PC-3 (cell line): ENCODE measurements at regions not wholly inside any gene's neighbourhood (a gene's known extent, or its start where the extent isn't known, plus 50 kb on each side); places are given as distances from the start of the nearest gene placed in this dataset.

Experiments used
- ATAC-seq: fragments of 200-7000 bp; cut with Tn5 transposase; 2 replicates; pipeline ENCODE4 v1.9.1; 2020; ENCODE audit warnings: mild to moderate bottlenecking, moderate library complexity
- BruUV-seq: library from RNA; stranded (reverse); fragments of 400-500 nt; replicated peaks from 2 replicates; lab custom pipeline; 2021; lab: Mats Ljungman, UMichigan
- CTCF ChIA-PET: fragments of 300-600 bp; sonication (Branson Sonifier 250); formaldehyde crosslinking; loops from one replicate; lab custom pipeline; 2022; ENCODE audit warnings: antibody characterized with exemption; lab: Charles Lee
- POLR2A ChIA-PET: fragments of 300-600 bp; sonication (Branson Sonifier 250); formaldehyde crosslinking; loops from one replicate; lab custom pipeline; 2022; ENCODE audit warnings: antibody characterized with exemption; ENCODE audit not compliant: unreplicated experiment; lab: Charles Lee
- DNase-seq: peaks from one replicate; pipeline ENCODE4 v3.0.0-alpha.2; 2015
- H2AFZ ChIP-seq: fragments of 300-600 bp; sonication (generic); 2 replicates; pipeline ENCODE4 v1.6.0; 2016; ENCODE audit warnings: antibody characterized with exemption, low read length
- H3F3A ChIP-seq: fragments of 300-600 bp; sonication (generic); one replicate; pipeline ENCODE4 v1.6.0; 2017; ENCODE audit warnings: antibody characterized with exemption, low read length, control low read depth, mild to moderate bottlenecking; ENCODE audit not compliant: unreplicated experiment
- H3K27ac ChIP-seq: fragments of 300-600 bp; sonication (generic); 2 replicates; pipeline ENCODE4 v1.5.1; 2016; ENCODE audit warnings: mild to moderate bottlenecking, low read length
- H3K27me3 ChIP-seq: fragments of 300-600 bp; sonication (generic); 2 replicates; pipeline ENCODE4 v1.6.1; 2016; ENCODE audit warnings: low read length, mixed read lengths
- H3K36me3 ChIP-seq: fragments of 300-600 bp; sonication (generic); 2 replicates; pipeline ENCODE4 v1.6.1; 2016; ENCODE audit warnings: low read depth, mixed run types, low read length, mixed read lengths
- H3K4me1 ChIP-seq: fragments of 300-600 bp; sonication (generic); 2 replicates; pipeline ENCODE4 v1.5.1; 2016; ENCODE audit warnings: low read length; ENCODE audit not compliant: insufficient read depth
- H3K4me2 ChIP-seq: fragments of 300-600 bp; sonication (generic); 2 replicates; pipeline ENCODE4 v1.6.0; 2016; ENCODE audit warnings: low read length
- H3K4me3 ChIP-seq: fragments of 300-600 bp; sonication (generic); 2 replicates; pipeline ENCODE4 v1.5.1; 2016; ENCODE audit warnings: mild to moderate bottlenecking, low read length, mixed read lengths
- H3K79me2 ChIP-seq: fragments of 300-600 bp; sonication (generic); 2 replicates; pipeline ENCODE4 v1.6.1; 2017; ENCODE audit warnings: low read length, mixed read lengths
- H3K9ac ChIP-seq: fragments of 300-600 bp; sonication (generic); 2 replicates; pipeline ENCODE4 v1.6.0; 2016; ENCODE audit warnings: mild to moderate bottlenecking, low read length
- H3K9me2 ChIP-seq: fragments of 300-600 bp; sonication (generic); replicated peaks from 2 replicates; pipeline ENCODE4 v1.6.1; 2016; ENCODE audit warnings: mixed run types, low read length, mixed read lengths
- H3K9me3 ChIP-seq: fragments of 300-600 bp; sonication (generic); 2 replicates; pipeline ENCODE4 v1.6.1; 2016; ENCODE audit warnings: low read length, mixed read lengths
- H4K20me1 ChIP-seq: fragments of 300-600 bp; sonication (generic); 2 replicates; pipeline ENCODE4 v1.6.1; 2016; ENCODE audit warnings: low read length, mixed read lengths
- EZH2 ChIP-seq: fragments of 300-600 bp; sonication (generic); IDR thresholded peaks from one replicate; pipeline ENCODE4 v1.6.1; 2017; ENCODE audit warnings: antibody characterized with exemption, mild to moderate bottlenecking, low read length; ENCODE audit not compliant: unreplicated experiment
- EZH2phosphoT487 ChIP-seq: fragments of 300-600 bp; sonication (generic); IDR thresholded peaks from 2 replicates; pipeline ENCODE4 v1.6.1; 2018; ENCODE audit warnings: mild to moderate bottlenecking, antibody characterized with exemption, low read length, borderline replicate concordance
- intact Hi-C: fragments of 100-400 bp; cut with micrococcal nuclease; formaldehyde crosslinking; loops from 2 replicates; pipeline ENCODE4 v1.9.0; 2023
- TF ChIP-seq, protein P1 (sequence below): fragments of 300-600 bp; sonication (generic); conservative IDR thresholded peaks from 2 replicates; pipeline ENCODE4 v1.5.1; 2017; ENCODE audit warnings: antibody characterized with exemption, low read depth, mild to moderate bottlenecking, low read length

DNA sequence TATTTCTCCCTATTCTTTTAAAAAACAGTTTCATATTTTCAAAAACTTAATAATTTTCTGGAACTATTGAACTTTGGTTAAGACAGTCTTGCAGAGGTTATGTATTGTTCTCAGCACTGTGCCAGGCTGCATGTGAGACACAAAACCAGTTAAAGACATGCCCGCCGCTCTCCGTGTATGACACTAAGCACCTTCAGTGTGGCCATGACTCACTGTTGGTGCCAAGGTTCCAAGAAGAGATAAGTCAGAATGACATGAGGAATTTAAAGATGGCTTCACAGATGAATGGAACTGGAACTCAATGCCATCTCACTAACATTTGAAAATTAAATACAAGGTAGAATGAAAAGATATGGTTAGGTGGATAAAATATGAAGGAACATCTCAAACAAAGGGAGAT is 525.5 kb upstream of the ZFP42 start:
- no peaks in the 10 kb centered on the region for H3K9me2 ChIP-seq
- intact Hi-C loops: loop anchor here (10.0 kb wide), 1 partner anchor 535 kb away; no protein-coding TSS in a partner anchor
- no TSS peak for BruUV-seq

DNA sequence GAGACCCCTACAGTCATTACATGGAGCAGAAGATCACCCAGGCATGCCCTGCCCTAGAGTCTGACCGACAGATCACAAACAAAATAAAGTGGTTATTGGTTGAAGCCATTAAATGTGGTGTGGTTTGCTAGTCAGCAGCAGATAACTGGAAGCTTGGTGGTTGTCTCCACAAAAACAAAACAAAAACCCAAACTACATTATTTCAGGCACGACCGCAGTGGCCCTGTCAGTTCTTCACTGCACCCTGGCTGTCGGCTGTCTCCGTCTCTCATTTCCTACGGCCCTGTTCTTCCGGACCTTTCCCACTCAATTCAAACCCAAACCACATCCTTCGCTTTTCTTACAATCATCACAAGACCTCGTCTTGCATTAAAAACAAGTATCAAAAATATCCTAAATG is 521.3 kb upstream of the ZFP42 start:
- Histone ChIP-seq H3K27ac (no peak overlapping the region), H3K9ac (no peak overlapping the region), H3F3A (peaks cover 4% of the 10 kb centered on the region), H3K27me3 (no peaks in the 10 kb centered on the region), H3K36me3 (no peaks in the 10 kb centered on the region), H3K9me3 (no peaks in the 10 kb centered on the region), H3K4me2 (no peak overlapping the region), H3K4me1 (peaks cover 13% of the 10 kb centered on the region), H3K79me2 (no peaks in the 10 kb centered on the region), H3K4me3 (no peak overlapping the region), H3K9me2 (no peaks in the 10 kb centered on the region), H4K20me1 (no peaks in the 10 kb centered on the region), H2AFZ (no peak overlapping the region)
- BruUV-seq: no TSS peak
- DNase-seq: no peak
- POLR2A ChIA-PET: no interaction called here
- CTCF ChIA-PET: no interaction called here
- TF ChIP-seq EZH2phosphoT487 (no peak), EZH2 (no peak)
- TF ChIP-seq, protein P1, sequence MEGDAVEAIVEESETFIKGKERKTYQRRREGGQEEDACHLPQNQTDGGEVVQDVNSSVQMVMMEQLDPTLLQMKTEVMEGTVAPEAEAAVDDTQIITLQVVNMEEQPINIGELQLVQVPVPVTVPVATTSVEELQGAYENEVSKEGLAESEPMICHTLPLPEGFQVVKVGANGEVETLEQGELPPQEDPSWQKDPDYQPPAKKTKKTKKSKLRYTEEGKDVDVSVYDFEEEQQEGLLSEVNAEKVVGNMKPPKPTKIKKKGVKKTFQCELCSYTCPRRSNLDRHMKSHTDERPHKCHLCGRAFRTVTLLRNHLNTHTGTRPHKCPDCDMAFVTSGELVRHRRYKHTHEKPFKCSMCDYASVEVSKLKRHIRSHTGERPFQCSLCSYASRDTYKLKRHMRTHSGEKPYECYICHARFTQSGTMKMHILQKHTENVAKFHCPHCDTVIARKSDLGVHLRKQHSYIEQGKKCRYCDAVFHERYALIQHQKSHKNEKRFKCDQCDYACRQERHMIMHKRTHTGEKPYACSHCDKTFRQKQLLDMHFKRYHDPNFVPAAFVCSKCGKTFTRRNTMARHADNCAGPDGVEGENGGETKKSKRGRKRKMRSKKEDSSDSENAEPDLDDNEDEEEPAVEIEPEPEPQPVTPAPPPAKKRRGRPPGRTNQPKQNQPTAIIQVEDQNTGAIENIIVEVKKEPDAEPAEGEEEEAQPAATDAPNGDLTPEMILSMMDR: no peak
- intact Hi-C loops: loop anchor here (10.0 kb wide), 1 partner anchor 539 kb away; no protein-coding TSS in a partner anchor
- no peak for ATAC-seq

More for the DNA sequence above, 525.5 kb upstream of the ZFP42 start:
- Histone ChIP-seq H2AFZ (no peak overlapping the region), H3K79me2 (no peaks in the 10 kb centered on the region), H3K4me2 (no peak overlapping the region), H3K4me3 (no peak overlapping the region), H3K9me3 (no peaks in the 10 kb centered on the region), H3K9ac (no peak overlapping the region), H3K36me3 (no peaks in the 10 kb centered on the region), H4K20me1 (no peaks in the 10 kb centered on the region), H3K4me1 (no peaks in the 10 kb centered on the region), H3F3A (no peaks in the 10 kb centered on the region), H3K27me3 (no peaks in the 10 kb centered on the region), H3K27ac (no peak overlapping the region)
- ChIA-PET POLR2A (no interaction called here), CTCF (no interaction called here)
- TF ChIP-seq EZH2 (no peak), EZH2phosphoT487 (no peak)
- TF ChIP-seq, protein P1: no peak
- no peak for DNase-seq
- no peak for ATAC-seq

DNA sequence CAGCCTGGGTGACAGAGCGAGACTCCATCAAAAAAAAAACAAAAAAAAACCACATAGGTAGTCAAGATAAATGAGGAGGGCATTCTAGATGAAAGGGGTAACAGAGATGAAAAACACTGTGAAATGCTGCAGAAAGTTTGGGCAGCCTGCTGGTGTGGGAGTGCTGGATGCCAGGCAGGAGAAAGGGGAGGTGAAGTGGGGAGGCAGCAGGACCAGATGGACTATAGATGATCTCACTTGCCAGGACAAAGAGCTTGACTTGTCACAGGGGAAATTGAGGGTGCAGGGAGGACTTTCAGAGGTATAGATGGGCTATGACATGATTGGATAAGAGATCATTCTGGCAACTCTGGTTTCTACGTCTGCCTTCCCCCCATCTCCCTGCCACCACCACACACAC is 519.7 kb upstream of the ZFP42 start:
- DNase-seq (no peak), ATAC-seq (no peak)
- Histone ChIP-seq H3K4me1 (peaks cover 29% of the 10 kb centered on the region), H3K9ac (no peak overlapping the region), H3K79me2 (no peaks in the 10 kb centered on the region), H3K4me3 (no peak overlapping the region), H3K9me3 (no peaks in the 10 kb centered on the region), H3K27ac (no peak overlapping the region), H4K20me1 (no peaks in the 10 kb centered on the region), H3K4me2 (no peak overlapping the region), H3K27me3 (no peaks in the 10 kb centered on the region), H2AFZ (no peak overlapping the region), H3K9me2 (no peaks in the 10 kb centered on the region), H3F3A (peaks cover 8% of the 10 kb centered on the region), H3K36me3 (no peaks in the 10 kb centered on the region)
- ChIA-PET POLR2A (no interaction called here), CTCF (no interaction called here)
- intact Hi-C loops: loop anchor here (10.0 kb wide), 1 partner anchor 541 kb away; no protein-coding TSS in a partner anchor
- BruUV-seq: no TSS peak
- TF ChIP-seq EZH2 (no peak), EZH2phosphoT487 (no peak)
- TF ChIP-seq, protein P1: no peak
